HepG2 (cell line): ENCODE measurements at regions not wholly inside any gene's neighbourhood (a gene's known extent, or its start where the extent isn't known, plus 50 kb on each side); places are given as distances from the start of the nearest gene placed in this dataset.
A peak's percentile ranks its signal among the peaks of the same experiment; 100 is the strongest.

Experiments used
- ARNT2 ChIP-seq: sonication (generic); formaldehyde crosslinking; IDR thresholded peaks from 2 replicates; pipeline ENCODE4 v1.8.0; 2022; ENCODE audit warnings: mild to moderate bottlenecking, low read depth, missing genetic modification reagents, moderate library complexity
- FOXO1 ChIP-seq: sonication (generic); formaldehyde crosslinking; IDR thresholded peaks from 2 replicates; pipeline ENCODE4 v1.4.0; 2020; ENCODE audit warnings: missing genetic modification reagents
- FOXP1 ChIP-seq, 2 experiments: fragments of 450-650 bp in 1 of 2; IDR thresholded peaks; 2 replicates each; pipeline ENCODE4 v1.6.1; 2017 to 2018; ENCODE audit warnings: antibody characterized with exemption in 1 of 2
- GLMP ChIP-seq: sonication (generic); formaldehyde crosslinking; IDR thresholded peaks from 2 replicates; pipeline ENCODE4 v1.9.0; 2021; ENCODE audit warnings: missing genetic modification reagents, mild to moderate bottlenecking, borderline replicate concordance
- HNF4A ChIP-seq: sonication (generic); formaldehyde crosslinking; IDR thresholded peaks from 2 replicates; pipeline ENCODE4 v1.4.0; 2020; ENCODE audit warnings: missing genetic modification reagents
- HNRNPH1 ChIP-seq: fragments of 200-400 bp; formaldehyde crosslinking; optimal IDR thresholded peaks from 2 replicates; pipeline ENCODE3; 2017; ENCODE audit warnings: mild to moderate bottlenecking, low read depth, low read length
- MAZ ChIP-seq, 2 experiments: sonication (generic) in 1 of 2; formaldehyde crosslinking in 1 of 2; IDR thresholded peaks; 2 replicates each; pipeline versions ENCODE4 v1.5.0 to v1.6.1; 2012 to 2020; ENCODE audit warnings: low read depth in 2 of 2, mild to moderate bottlenecking in 2 of 2, borderline replicate concordance in 1 of 2, improper control_type of control experiment in 1 of 2, low read length in 1 of 2, missing genetic modification reagents in 1 of 2, moderate library complexity in 1 of 2
- MIER2 ChIP-seq: IDR thresholded peaks from 2 replicates; pipeline ENCODE4 v1.6.1; 2016; ENCODE audit warnings: missing biosample characterization, missing genetic modification reagents
- NFYB ChIP-seq: sonication (generic); formaldehyde crosslinking; IDR thresholded peaks from 2 replicates; pipeline ENCODE4 v1.4.0; 2020; ENCODE audit warnings: missing genetic modification reagents
- NFYC ChIP-seq: IDR thresholded peaks from 2 replicates; pipeline ENCODE4 v1.6.1; 2016; ENCODE audit warnings: missing genetic modification reagents, missing compliant biosample characterization
- NR2F6 ChIP-seq, 2 experiments: IDR thresholded peaks; 2 replicates each; pipeline ENCODE4 v1.6.1; 2016; ENCODE audit warnings: antibody characterized with exemption in 1 of 2, mild to moderate bottlenecking in 1 of 2
- NRL ChIP-seq: sonication (generic); formaldehyde crosslinking; IDR thresholded peaks from 2 replicates; pipeline ENCODE4 v1.5.0; 2020; ENCODE audit warnings: missing genetic modification reagents, mild to moderate bottlenecking, moderate library complexity, borderline replicate concordance
- PPARG ChIP-seq: conservative IDR thresholded peaks from 2 replicates; pipeline ENCODE4 v1.6.1; 2016; ENCODE audit warnings: missing biosample characterization, missing genetic modification reagents
- REST ChIP-seq, 2 experiments: IDR thresholded peaks; 2 replicates each; pipeline ENCODE4 v1.6.1; 2011 to 2012; ENCODE audit warnings: low read length in 2 of 2, borderline replicate concordance in 1 of 2, low read depth in 1 of 2, mild to moderate bottlenecking in 1 of 2, moderate library complexity in 1 of 2
- SIX1 ChIP-seq: sonication (generic); formaldehyde crosslinking; IDR thresholded peaks from 2 replicates; pipeline ENCODE4 v1.4.0; 2020; ENCODE audit warnings: missing genetic modification reagents, borderline replicate concordance
- SP1 ChIP-seq, 2 experiments: fragments of 450-650 bp in 1 of 2; sonication (generic) in 1 of 2; formaldehyde crosslinking in 1 of 2; IDR thresholded peaks; 2 replicates each; pipeline versions ENCODE4 v1.4.0 to v1.6.1; 2016 to 2020; ENCODE audit warnings: missing genetic modification reagents in 1 of 2
- SP5 ChIP-seq: IDR thresholded peaks from 2 replicates; pipeline ENCODE4 v1.6.1; 2016; ENCODE audit warnings: low read depth, borderline replicate concordance
- TFE3 ChIP-seq: IDR thresholded peaks from 2 replicates; pipeline ENCODE4 v1.6.1; 2016
- ZBTB26 ChIP-seq: IDR thresholded peaks from 2 replicates; pipeline ENCODE4 v1.6.1; 2016; ENCODE audit warnings: missing compliant biosample characterization, missing genetic modification reagents, borderline replicate concordance
- ZNF329 ChIP-seq: sonication (generic); formaldehyde crosslinking; IDR thresholded peaks from 2 replicates; pipeline ENCODE4 v1.9.0; 2021; ENCODE audit warnings: low read depth, mild to moderate bottlenecking, missing genetic modification reagents
- ZSCAN9 ChIP-seq: IDR thresholded peaks from 2 replicates; pipeline ENCODE4 v1.6.1; 2016; ENCODE audit warnings: borderline replicate concordance

GRCh38 chr22:19603767-19604166 lies 79.6 kb upstream of the CLDN5 start (continued):
- TF ChIP-seq ZBTB26: no peak
- no peak for TF ChIP-seq TFE3 (CRISPR knock-in tag)
- no peak for TF ChIP-seq FOXO1 (CRISPR knock-in tag)
- no peak for TF ChIP-seq FOXP1 (IDR thresholded peaks at IDR 0.05)
- peak; percentile 39; the same call in 1 of the 2 replicates for TF ChIP-seq FOXP1 (CRISPR knock-in tag; IDR thresholded peaks at IDR 0.05)
- TF ChIP-seq HNRNPH1: no peak
- TF ChIP-seq SP5 (CRISPR knock-in tag): no peak
- TF ChIP-seq SP1 (IDR thresholded peaks at IDR 0.05): no peak
- TF ChIP-seq SP1 (CRISPR knock-in tag; IDR thresholded peaks at IDR 0.05): no peak
- peak; percentile 77 for TF ChIP-seq HNF4A (CRISPR knock-in tag)
- peak; percentile 72 for TF ChIP-seq NFYB (CRISPR knock-in tag)
- 0 out of 2 replicates have a peak, but pooled peaks have one; percentile 35 for TF ChIP-seq NR2F6 (IDR thresholded peaks at IDR 0.05)
- 0 out of 2 replicates have a peak, but pooled peaks have one; percentile 17 for TF ChIP-seq NR2F6 (CRISPR knock-in tag; IDR thresholded peaks at IDR 0.05)
- no peak for TF ChIP-seq ZNF329
- peak; percentile 82 for TF ChIP-seq PPARG
- TF ChIP-seq NFYC: peak; percentile 68
- TF ChIP-seq REST (IDR thresholded peaks at IDR 0.05; ENCODE audit: borderline replicate concordance in 1 of 2, low read depth in 1 of 2, low read length in 2 of 2): peak in 1 of 2 experiments; percentile 37; a peak in 1 of 4 replicates
- no peak for TF ChIP-seq MAZ (IDR thresholded peaks at IDR 0.05; ENCODE audit: borderline replicate concordance, low read depth, low read length)
- TF ChIP-seq MAZ (CRISPR knock-in tag; IDR thresholded peaks at IDR 0.05; ENCODE audit: low read depth): no peak
- TF ChIP-seq NRL (CRISPR knock-in tag): no peak
- TF ChIP-seq MIER2 (CRISPR knock-in tag): peak; percentile 37; the same call in 1 of the 2 replicates
- TF ChIP-seq SIX1: peak; percentile 89
- TF ChIP-seq ZSCAN9 (CRISPR knock-in tag): no peak
- TF ChIP-seq GLMP (CRISPR knock-in tag): no peak
- TF ChIP-seq ARNT2 (CRISPR knock-in tag): no peak
